ENCODE measurements at regions not wholly inside any gene's neighbourhood (a gene's known extent, or its start where the extent isn't known, plus 50 kb on each side); places are given as distances from the start of the nearest gene placed in this dataset.

- H3K27me3 ChIP-seq (ENCODE audit: insufficient read depth, insufficient read length) = no peaks in the 10 kb centered on the region
- H3K4me3 ChIP-seq (ENCODE audit: insufficient read length, low read depth) = no peak overlapping the region
- no peak for DNase-seq (ENCODE audit: low read depth, low spot score)
- no peaks in the 10 kb centered on the region for H3K9me3 ChIP-seq (ENCODE audit: insufficient read depth, low read length)
- no peak overlapping the region for H3K9ac ChIP-seq (ENCODE audit: insufficient read length, low read depth)
- no peak for TF ChIP-seq SUZ12 (IDR thresholded peaks at IDR 0.05; ENCODE audit: extremely low read depth, insufficient read depth, insufficient read length)
- no peak for TF ChIP-seq YY1 (IDR thresholded peaks at IDR 0.05; ENCODE audit: insufficient read depth, insufficient read length)
- TF ChIP-seq ZNF274 (IDR thresholded peaks at IDR 0.05; ENCODE audit: low read depth, low read length) = no peak
- no peaks in the 10 kb centered on the region for H3K4me1 ChIP-seq (ENCODE audit: insufficient read depth, insufficient read length)
- H3K36me3 ChIP-seq (ENCODE audit: insufficient read depth, insufficient read length, low read length) = no peaks in the 10 kb centered on the region
Observed at GRCh38 chr14:97180304-97181200, 383.4 kb downstream of the VRK1 start.

GRCh38 chr14:97185186-97185585, 388.0 kb downstream of the VRK1 start:
- H3K36me3 ChIP-seq (ENCODE audit: insufficient read depth, insufficient read length, low read length) = no peaks in the 10 kb centered on the region
- no peak overlapping the region for H3K4me3 ChIP-seq (ENCODE audit: insufficient read length, low read depth)
- DNase-seq (ENCODE audit: low read depth, low spot score) = no peak
- no peaks in the 10 kb centered on the region for H3K9me3 ChIP-seq (ENCODE audit: insufficient read depth, low read length)
- H3K4me1 ChIP-seq (ENCODE audit: insufficient read depth, insufficient read length) = no peaks in the 10 kb centered on the region
- H3K27me3 ChIP-seq (ENCODE audit: insufficient read depth, insufficient read length) = no peaks in the 10 kb centered on the region
- no peak overlapping the region for H3K9ac ChIP-seq (ENCODE audit: insufficient read length, low read depth)
- TF ChIP-seq YY1 (IDR thresholded peaks at IDR 0.05; ENCODE audit: insufficient read depth, insufficient read length) = no peak
- TF ChIP-seq ZNF274 (IDR thresholded peaks at IDR 0.05; ENCODE audit: low read depth, low read length) = no peak
- TF ChIP-seq SUZ12 (IDR thresholded peaks at IDR 0.05; ENCODE audit: extremely low read depth, insufficient read depth, insufficient read length) = no peak

GRCh38 chr14:97187916-97188315, 390.7 kb downstream of the VRK1 start:
- H3K9ac ChIP-seq (ENCODE audit: insufficient read length, low read depth) = no peak overlapping the region
- TF ChIP-seq SUZ12 (IDR thresholded peaks at IDR 0.05; ENCODE audit: extremely low read depth, insufficient read depth, insufficient read length) (no peak), YY1 (IDR thresholded peaks at IDR 0.05; ENCODE audit: insufficient read depth, insufficient read length) (no peak), ZNF274 (IDR thresholded peaks at IDR 0.05; ENCODE audit: low read depth, low read length) (no peak)
- no peaks in the 10 kb centered on the region for H3K9me3 ChIP-seq (ENCODE audit: insufficient read depth, low read length)
- H3K4me3 ChIP-seq (ENCODE audit: insufficient read length, low read depth) = no peak overlapping the region
- no peaks in the 10 kb centered on the region for H3K27me3 ChIP-seq (ENCODE audit: insufficient read depth, insufficient read length)
- no peaks in the 10 kb centered on the region for H3K36me3 ChIP-seq (ENCODE audit: insufficient read depth, insufficient read length, low read length)
- DNase-seq (ENCODE audit: low read depth, low spot score) = no peak
- H3K4me1 ChIP-seq (ENCODE audit: insufficient read depth, insufficient read length) = no peaks in the 10 kb centered on the region

DNA sequence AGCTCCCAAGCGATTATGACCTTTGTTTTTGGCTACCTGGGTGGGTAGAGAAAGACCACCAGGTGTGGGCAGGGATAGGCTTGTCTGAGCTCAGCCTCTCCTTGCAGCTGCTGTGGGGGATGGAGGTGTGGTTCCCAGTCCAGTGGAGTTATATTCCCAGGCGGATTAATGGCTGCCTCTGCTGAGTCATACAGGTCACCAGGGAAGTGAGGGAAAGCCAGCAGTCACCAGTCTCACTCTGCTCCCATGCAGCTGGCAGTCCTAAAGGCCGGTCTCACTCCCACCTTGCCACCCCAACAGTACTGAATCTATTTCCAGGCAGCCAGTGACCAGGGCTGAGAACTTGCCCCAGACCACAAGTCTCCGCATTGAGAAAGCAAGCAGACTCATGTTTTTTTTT, 399.2 kb downstream of the VRK1 start:
- no peaks in the 10 kb centered on the region for H3K36me3 ChIP-seq (ENCODE audit: insufficient read depth, insufficient read length, low read length)
- TF ChIP-seq YY1 (IDR thresholded peaks at IDR 0.05; ENCODE audit: insufficient read depth, insufficient read length) (no peak), SUZ12 (IDR thresholded peaks at IDR 0.05; ENCODE audit: extremely low read depth, insufficient read depth, insufficient read length) (no peak), ZNF274 (IDR thresholded peaks at IDR 0.05; ENCODE audit: low read depth, low read length) (no peak)
- peaks cover 5% of the 10 kb centered on the region for H3K9me3 ChIP-seq (ENCODE audit: insufficient read depth, low read length)
- H3K4me1 ChIP-seq (ENCODE audit: insufficient read depth, insufficient read length) = no peaks in the 10 kb centered on the region
- H3K4me3 ChIP-seq (ENCODE audit: insufficient read length, low read depth) = no peak overlapping the region
- no peak overlapping the region for H3K9ac ChIP-seq (ENCODE audit: insufficient read length, low read depth)
- DNase-seq (ENCODE audit: low read depth, low spot score) = no peak
- no peaks in the 10 kb centered on the region for H3K27me3 ChIP-seq (ENCODE audit: insufficient read depth, insufficient read length)

GRCh38 chr14:97198813-97199212, 401.6 kb downstream of the VRK1 start:
- Histone ChIP-seq H3K9me3 (ENCODE audit: insufficient read depth, low read length) (peaks cover 5% of the 10 kb centered on the region), H3K4me1 (ENCODE audit: insufficient read depth, insufficient read length) (no peaks in the 10 kb centered on the region), H3K36me3 (ENCODE audit: insufficient read depth, insufficient read length, low read length) (no peaks in the 10 kb centered on the region), H3K27me3 (ENCODE audit: insufficient read depth, insufficient read length) (no peaks in the 10 kb centered on the region), H3K9ac (ENCODE audit: insufficient read length, low read depth) (no peak overlapping the region), H3K4me3 (ENCODE audit: insufficient read length, low read depth) (no peak overlapping the region)
- no peak for TF ChIP-seq ZNF274 (IDR thresholded peaks at IDR 0.05; ENCODE audit: low read depth, low read length)
- no peak for DNase-seq (ENCODE audit: low read depth, low spot score)

- Histone ChIP-seq H3K27me3 (ENCODE audit: insufficient read depth, insufficient read length) (no peaks in the 10 kb centered on the region), H3K4me1 (ENCODE audit: insufficient read depth, insufficient read length) (no peaks in the 10 kb centered on the region), H3K36me3 (ENCODE audit: insufficient read depth, insufficient read length, low read length) (no peaks in the 10 kb centered on the region), H3K9ac (ENCODE audit: insufficient read length, low read depth) (no peak overlapping the region), H3K4me3 (ENCODE audit: insufficient read length, low read depth) (no peak overlapping the region), H3K9me3 (ENCODE audit: insufficient read depth, low read length) (peaks cover 5% of the 10 kb centered on the region)
- DNase-seq (ENCODE audit: low read depth, low spot score) = no peak
- TF ChIP-seq ZNF274 (IDR thresholded peaks at IDR 0.05; ENCODE audit: low read depth, low read length) (no peak), YY1 (IDR thresholded peaks at IDR 0.05; ENCODE audit: insufficient read depth, insufficient read length) (no peak), SUZ12 (IDR thresholded peaks at IDR 0.05; ENCODE audit: extremely low read depth, insufficient read depth, insufficient read length) (no peak)
Observed at GRCh38 chr14:97200245-97200644, 403.1 kb downstream of the VRK1 start.

- Histone ChIP-seq H3K4me3 (ENCODE audit: insufficient read length, low read depth) (no peak overlapping the region), H3K4me1 (ENCODE audit: insufficient read depth, insufficient read length) (no peaks in the 10 kb centered on the region), H3K36me3 (ENCODE audit: insufficient read depth, insufficient read length, low read length) (no peaks in the 10 kb centered on the region), H3K9ac (ENCODE audit: insufficient read length, low read depth) (no peak overlapping the region), H3K9me3 (ENCODE audit: insufficient read depth, low read length) (no peaks in the 10 kb centered on the region), H3K27me3 (ENCODE audit: insufficient read depth, insufficient read length) (no peaks in the 10 kb centered on the region)
- no peak for DNase-seq (ENCODE audit: low read depth, low spot score)
- TF ChIP-seq YY1 (IDR thresholded peaks at IDR 0.05; ENCODE audit: insufficient read depth, insufficient read length) (no peak), SUZ12 (IDR thresholded peaks at IDR 0.05; ENCODE audit: extremely low read depth, insufficient read depth, insufficient read length) (no peak), ZNF274 (IDR thresholded peaks at IDR 0.05; ENCODE audit: low read depth, low read length) (no peak)
Observed at GRCh38 chr14:97206916-97207315, 409.7 kb downstream of the VRK1 start.
